IMR-90 (cell line): ENCODE measurements at regions not wholly inside any gene's neighbourhood (a gene's known extent, or its start where the extent isn't known, plus 50 kb on each side); places are given as distances from the start of the nearest gene placed in this dataset.
A peak's percentile ranks its signal among the peaks of the same experiment; 100 is the strongest.

ENCODE experiments used
- ATAC-seq: fragments of 200-7000 bp; cut with Tn5 transposase; 2 replicates; pipeline ENCODE4 v1.9.1; 2020; ENCODE audit warnings: low read depth, mild to moderate bottlenecking, moderate library complexity
- BruUV-seq: library from RNA; stranded (reverse); fragments of 400-500 nt; replicated peaks from 2 replicates; lab custom pipeline; 2021; lab: Mats Ljungman, UMichigan
- CTCF ChIA-PET: fragments of 300-600 bp; formaldehyde crosslinking; extraction: SDS; loops from one replicate; lab custom pipeline; 2021; ENCODE audit warnings: antibody characterized with exemption; lab: Yijun Ruan, JAX
- POLR2A ChIA-PET: fragments of 300-600 bp; sonication (Branson Sonifier 250); formaldehyde crosslinking; loops from one replicate; lab custom pipeline; 2022; ENCODE audit warnings: antibody characterized with exemption; ENCODE audit not compliant: unreplicated experiment; lab: Charles Lee
- DNase-seq: peaks from one replicate; pipeline ENCODE4 v3.0.0; 2013
- H2AFZ ChIP-seq: replicated peaks from 2 replicates; pipeline ENCODE3; 2013; ENCODE audit warnings: low read length, mild to moderate bottlenecking; ENCODE audit not compliant: poor library complexity
- H2AK5ac ChIP-seq: 2 replicates; pipeline ENCODE4 v1.6.1; 2013; ENCODE audit warnings: low read depth, low read length, inconsistent platforms
- H2AK9ac ChIP-seq: replicated peaks from 2 replicates; pipeline ENCODE3; 2013; ENCODE audit warnings: mild to moderate bottlenecking, low read depth, low read length, moderate library complexity; ENCODE audit not compliant: poor library complexity
- H2BK120ac ChIP-seq: 2 replicates; pipeline ENCODE4 v1.6.1; 2013; ENCODE audit warnings: low read depth, low read length, inconsistent platforms
- H2BK15ac ChIP-seq: 3 replicates; pipeline ENCODE4 v1.6.1; 2013; ENCODE audit warnings: low read depth, low read length, inconsistent platforms
- H2BK20ac ChIP-seq: 2 replicates; pipeline ENCODE4 v1.6.1; 2013; ENCODE audit warnings: low read depth, mild to moderate bottlenecking, inconsistent platforms, low read length, moderate library complexity
- H2BK5ac ChIP-seq: 2 replicates; pipeline ENCODE4 v1.6.1; 2013; ENCODE audit warnings: mild to moderate bottlenecking, low read depth, low read length, inconsistent platforms; ENCODE audit not compliant: poor library complexity, severe bottlenecking
- H3K14ac ChIP-seq: replicated peaks from 2 replicates; pipeline ENCODE4 v1.6.1; 2013; ENCODE audit warnings: low read depth, low read length, inconsistent platforms
- H3K18ac ChIP-seq: 2 replicates; pipeline ENCODE4 v1.6.1; 2013; ENCODE audit warnings: low read depth, low read length, control low read depth
- H3K23ac ChIP-seq: 2 replicates; pipeline ENCODE4 v1.6.1; 2013; ENCODE audit warnings: low read depth, low read length, inconsistent platforms
- H3K27ac ChIP-seq: 2 replicates; pipeline ENCODE4 v1.5.1; 2013; ENCODE audit warnings: mild to moderate bottlenecking, control low read depth, low read length; ENCODE audit not compliant: insufficient read depth
- H3K27me3 ChIP-seq: 2 replicates; pipeline ENCODE4 v1.6.1; 2013; ENCODE audit warnings: low read length; ENCODE audit not compliant: control insufficient read depth, insufficient read depth
- H3K36me3 ChIP-seq: 2 replicates; pipeline ENCODE4 v1.6.1; 2013; ENCODE audit warnings: low read length, mixed read lengths; ENCODE audit not compliant: control insufficient read depth, insufficient read depth
- H3K4ac ChIP-seq: 2 replicates; pipeline ENCODE4 v1.6.1; 2013; ENCODE audit warnings: low read depth, low read length, inconsistent platforms
- H3K4me1 ChIP-seq: 2 replicates; pipeline ENCODE4 v1.6.1; 2013; ENCODE audit warnings: low read length, mixed read lengths; ENCODE audit not compliant: control insufficient read depth, insufficient read depth
- H3K4me2 ChIP-seq: 2 replicates; pipeline ENCODE4 v1.6.1; 2013; ENCODE audit warnings: low read depth, mild to moderate bottlenecking, control low read depth, low read length, moderate library complexity
- H3K4me3 ChIP-seq: 2 replicates; pipeline ENCODE4 v1.5.1; 2013; ENCODE audit warnings: low read depth, mild to moderate bottlenecking, control low read depth, low read length, moderate library complexity; ENCODE audit not compliant: insufficient read depth
- H3K56ac ChIP-seq: 2 replicates; pipeline ENCODE4 v1.6.1; 2013; ENCODE audit warnings: low read length, inconsistent platforms; ENCODE audit not compliant: insufficient read depth; ENCODE audit errors: extremely low read depth
- H3K79me1 ChIP-seq, 2 experiments: 2 replicates each; pipeline ENCODE4 v1.6.1; 2013; ENCODE audit warnings: low read length in 2 of 2, inconsistent platforms in 1 of 2, low read depth in 1 of 2
- H3K9ac ChIP-seq: 2 replicates; pipeline ENCODE4 v1.6.1; 2013; ENCODE audit warnings: low read depth, low read length, control low read depth
- H3K9me1 ChIP-seq: 2 replicates; pipeline ENCODE4 v1.6.1; 2013; ENCODE audit warnings: low read length, inconsistent platforms; ENCODE audit not compliant: insufficient read depth
- H3K9me3 ChIP-seq: 2 replicates; pipeline ENCODE4 v1.6.1; 2013; ENCODE audit warnings: low read length; ENCODE audit not compliant: control insufficient read depth, insufficient read depth
- H4K20me1 ChIP-seq: 2 replicates; pipeline ENCODE4 v1.6.1; 2013; ENCODE audit warnings: low read length, inconsistent platforms; ENCODE audit not compliant: insufficient read depth
- H4K5ac ChIP-seq: 2 replicates; pipeline ENCODE4 v1.6.1; 2013; ENCODE audit warnings: mild to moderate bottlenecking, low read depth, low read length, control low read depth
- H4K8ac ChIP-seq, 2 experiments: 2 replicates each; pipeline ENCODE4 v1.6.1; 2013; ENCODE audit warnings: low read depth in 2 of 2, low read length in 2 of 2, control low read depth in 1 of 2, inconsistent platforms in 1 of 2
- H4K91ac ChIP-seq: 2 replicates; pipeline ENCODE4 v1.6.1; 2013; ENCODE audit warnings: low read depth, low read length, inconsistent platforms; ENCODE audit not compliant: insufficient read depth
- BHLHE40 ChIP-seq: fragments of 150-350 bp; IDR thresholded peaks from 2 replicates; pipeline ENCODE4 v1.6.1; 2016; ENCODE audit warnings: mild to moderate bottlenecking, low read depth, low read length
- CEBPB ChIP-seq: IDR thresholded peaks from 2 replicates; pipeline ENCODE4 v1.6.1; 2012; ENCODE audit warnings: low read depth, low read length, improper control_type of control experiment
- CHD1 ChIP-seq: IDR thresholded peaks from 2 replicates; pipeline ENCODE4 v1.6.1; 2012; ENCODE audit warnings: low read depth, low read length, improper control_type of control experiment
- FOS ChIP-seq: fragments of 150-350 bp; IDR thresholded peaks from 2 replicates; pipeline ENCODE4 v1.6.1; 2016; ENCODE audit warnings: low read depth, low read length
- MAFK ChIP-seq: IDR thresholded peaks from 2 replicates; pipeline ENCODE4 v1.6.1; 2012; ENCODE audit warnings: low read depth, low read length, improper control_type of control experiment
- MAZ ChIP-seq: IDR thresholded peaks from 2 replicates; pipeline ENCODE4 v1.6.1; 2012; ENCODE audit warnings: low read depth, mild to moderate bottlenecking, low read length, improper control_type of control experiment, moderate library complexity, borderline replicate concordance
- MXI1 ChIP-seq: IDR thresholded peaks from 2 replicates; pipeline ENCODE4 v1.6.1; 2012; ENCODE audit warnings: low read depth, mild to moderate bottlenecking, low read length, moderate library complexity, borderline replicate concordance
- NFE2L2 ChIP-seq: fragments of 150-350 bp; IDR thresholded peaks from 2 replicates; pipeline ENCODE4 v1.6.1; 2016; ENCODE audit warnings: low read depth, mild to moderate bottlenecking, low read length
- POLR2A ChIP-seq: IDR thresholded peaks from 2 replicates; pipeline ENCODE4 v1.6.1; 2012; ENCODE audit warnings: mild to moderate bottlenecking, low read depth, low read length
- RAD21 ChIP-seq: IDR thresholded peaks from 2 replicates; pipeline ENCODE4 v1.6.1; 2012; ENCODE audit warnings: low read length, improper control_type of control experiment
- RCOR1 ChIP-seq: IDR thresholded peaks from 2 replicates; pipeline ENCODE4 v1.6.1; 2012; ENCODE audit warnings: mild to moderate bottlenecking, low read length, improper control_type of control experiment; ENCODE audit not compliant: insufficient replicate concordance
- RFX5 ChIP-seq: IDR thresholded peaks from 2 replicates; pipeline ENCODE4 v1.8.0; 2012; ENCODE audit warnings: low read depth, mild to moderate bottlenecking, low read length, moderate library complexity
- SMC3 ChIP-seq: fragments of 150-350 bp; IDR thresholded peaks from 2 replicates; pipeline ENCODE4 v1.6.1; 2016; ENCODE audit warnings: low read depth, mild to moderate bottlenecking, antibody characterized with exemption, low read length, moderate library complexity
- USF2 ChIP-seq: fragments of 150-350 bp; IDR thresholded peaks from 2 replicates; pipeline ENCODE4 v1.6.1; 2017; ENCODE audit warnings: mild to moderate bottlenecking, antibody characterized with exemption, low read length, low read depth
- WGBS, 2 experiments: methylation state at CpG; one replicate each; pipeline versions ENCODE4 v1.1.5 to v1.1.7; 2013; ENCODE audit warnings: missing lambda C conversion rate in 2 of 2; ENCODE audit not compliant: insufficient read length in 1 of 2; ENCODE audit errors: extremely low coverage in 2 of 2; 5-methylcytosine and 5-hydroxymethylcytosine counted together
- dilution Hi-C: fragments of 300-500 bp; cut with HindIII; formaldehyde crosslinking; loops from one replicate; pipeline ENCODE4 v1.14.3; 2018; ENCODE audit warnings: low sequenced_read_pairs; ENCODE audit not compliant: unreplicated experiment
- in situ Hi-C: fragments of 300-500 bp; cut with MboI; formaldehyde crosslinking; loops from 3 replicates; pipeline ENCODE4 v1.14.3; 2019; ENCODE audit warnings: low sequenced_read_pairs, inconsistent platforms, mixed read lengths
- intact Hi-C: fragments of 100-400 bp; cut with micrococcal nuclease; formaldehyde crosslinking; loops from 2 replicates; pipeline ENCODE4 v1.10.0; 2022
- TF ChIP-seq, protein P1 (sequence below): fragments of 150-350 bp; IDR thresholded peaks from 2 replicates; pipeline ENCODE4 v1.6.1; 2016; ENCODE audit warnings: low read depth, mild to moderate bottlenecking, low read length, moderate library complexity, borderline replicate concordance
- TF ChIP-seq, protein P2 (sequence below): conservative IDR thresholded peaks from 2 replicates; pipeline ENCODE4 v1.5.1; 2012; ENCODE audit warnings: mild to moderate bottlenecking, low read depth, low read length, improper control_type of control experiment

GRCh38 chr2:39499336-39499735 lies 62.3 kb upstream of the MAP4K3 start:
- CTCF ChIA-PET: interaction anchor here (1.1 kb wide), 1 partner anchor 197 kb away, joined by 3 read pairs; no protein-coding TSS in a partner anchor
- Histone ChIP-seq H4K20me1 (no peaks in the 10 kb centered on the region), H4K91ac (peak overlapping the region; percentile 79), H2AFZ (no peak overlapping the region), H3K9me3 (no peaks in the 10 kb centered on the region), H3K23ac (0 out of 2 replicates have a peak overlapping the region, but pooled peaks have one; percentile 0), H2BK120ac (peak overlapping the region; percentile 77), H3K9me1 (peaks cover 13% of the 10 kb centered on the region), H3K56ac (no peak overlapping the region), H4K5ac (peak overlapping the region; percentile 78), H4K8ac (peak overlapping the region; percentile 31 to 82; a peak in 2 of 4 replicates), H3K4me3 (no peak overlapping the region), H3K18ac (peak overlapping the region; percentile 80), H3K36me3 (no peaks in the 10 kb centered on the region), H2BK20ac (peak overlapping the region; percentile 66), H3K27me3 (no peaks in the 10 kb centered on the region), H3K4me1 (peaks cover 28% of the 10 kb centered on the region), H2BK5ac (peak overlapping the region; percentile 49), H3K79me1 (peaks cover 8 to 9% of the 10 kb centered on the region in 2 experiments; a peak in 3 of 4 replicates), H3K27ac (peak overlapping the region; percentile 42; the same call in 1 of the 2 replicates), H3K4ac (peak overlapping the region; percentile 95), H3K4me2 (no peak overlapping the region), H2BK15ac (peak overlapping the region; percentile 81; the same call in 2 of the 3 replicates), H3K9ac (no peak overlapping the region), H2AK9ac (no peak overlapping the region), H3K14ac (peak overlapping the region; percentile 81; the same call in 1 of the 2 replicates), H2AK5ac (peak overlapping the region; percentile 90)
- no CpG with 5 or more reads among the region's 2 CpGs for WGBS, 2 experiments
- in situ Hi-C loops (no loop called here), dilution Hi-C loops (no loop called here), intact Hi-C loops (no loop called here)
- no TSS peak for BruUV-seq
- POLR2A ChIA-PET: no interaction called here
- DNase-seq: no peak
- no peak for TF ChIP-seq RFX5
- no peak for TF ChIP-seq NFE2L2
- TF ChIP-seq RAD21: no peak
- no peak for TF ChIP-seq FOS
- TF ChIP-seq SMC3: no peak
- no peak for TF ChIP-seq USF2
- no peak for TF ChIP-seq CHD1
- TF ChIP-seq, protein P1, sequence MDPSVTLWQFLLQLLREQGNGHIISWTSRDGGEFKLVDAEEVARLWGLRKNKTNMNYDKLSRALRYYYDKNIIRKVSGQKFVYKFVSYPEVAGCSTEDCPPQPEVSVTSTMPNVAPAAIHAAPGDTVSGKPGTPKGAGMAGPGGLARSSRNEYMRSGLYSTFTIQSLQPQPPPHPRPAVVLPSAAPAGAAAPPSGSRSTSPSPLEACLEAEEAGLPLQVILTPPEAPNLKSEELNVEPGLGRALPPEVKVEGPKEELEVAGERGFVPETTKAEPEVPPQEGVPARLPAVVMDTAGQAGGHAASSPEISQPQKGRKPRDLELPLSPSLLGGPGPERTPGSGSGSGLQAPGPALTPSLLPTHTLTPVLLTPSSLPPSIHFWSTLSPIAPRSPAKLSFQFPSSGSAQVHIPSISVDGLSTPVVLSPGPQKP: no peak
- no peak for TF ChIP-seq MAFK
- TF ChIP-seq BHLHE40: no peak
- TF ChIP-seq, protein P2, sequence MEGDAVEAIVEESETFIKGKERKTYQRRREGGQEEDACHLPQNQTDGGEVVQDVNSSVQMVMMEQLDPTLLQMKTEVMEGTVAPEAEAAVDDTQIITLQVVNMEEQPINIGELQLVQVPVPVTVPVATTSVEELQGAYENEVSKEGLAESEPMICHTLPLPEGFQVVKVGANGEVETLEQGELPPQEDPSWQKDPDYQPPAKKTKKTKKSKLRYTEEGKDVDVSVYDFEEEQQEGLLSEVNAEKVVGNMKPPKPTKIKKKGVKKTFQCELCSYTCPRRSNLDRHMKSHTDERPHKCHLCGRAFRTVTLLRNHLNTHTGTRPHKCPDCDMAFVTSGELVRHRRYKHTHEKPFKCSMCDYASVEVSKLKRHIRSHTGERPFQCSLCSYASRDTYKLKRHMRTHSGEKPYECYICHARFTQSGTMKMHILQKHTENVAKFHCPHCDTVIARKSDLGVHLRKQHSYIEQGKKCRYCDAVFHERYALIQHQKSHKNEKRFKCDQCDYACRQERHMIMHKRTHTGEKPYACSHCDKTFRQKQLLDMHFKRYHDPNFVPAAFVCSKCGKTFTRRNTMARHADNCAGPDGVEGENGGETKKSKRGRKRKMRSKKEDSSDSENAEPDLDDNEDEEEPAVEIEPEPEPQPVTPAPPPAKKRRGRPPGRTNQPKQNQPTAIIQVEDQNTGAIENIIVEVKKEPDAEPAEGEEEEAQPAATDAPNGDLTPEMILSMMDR: no peak
- no peak for TF ChIP-seq MXI1
- no peak for TF ChIP-seq CEBPB
- TF ChIP-seq POLR2A: no peak
- TF ChIP-seq MAZ: no peak
- no peak for TF ChIP-seq RCOR1
- no peak for ATAC-seq
